HG03432 (cell line): ENCODE measurements at regions not wholly inside any gene's neighbourhood (a gene's known extent, or its start where the extent isn't known, plus 50 kb on each side); places are given as distances from the start of the nearest gene placed in this dataset.

Experiments
- ATAC-seq: cut with Tn5 transposase; IDR thresholded peaks from one replicate; pipeline ENCODE4 v1.9.1; 2021; ENCODE audit warnings: mild to moderate bottlenecking, moderate library complexity; ENCODE audit not compliant: unreplicated experiment

GRCh38 chr9:126235336-126236243 lies 91.0 kb upstream of the MVB12B start:
- no peak for ATAC-seq

GRCh38 chr9:126236273-126236672 lies 90.4 kb upstream of the MVB12B start:
- ATAC-seq = no peak

- no peak for ATAC-seq
Measured at GRCh38 chr9:126238415-126238814, 88.2 kb upstream of the MVB12B start.

- ATAC-seq = no peak
Measured at GRCh38 chr9:126239515-126239914, 87.1 kb upstream of the MVB12B start.

GRCh38 chr9:126240835-126241234 lies 85.8 kb upstream of the MVB12B start:
- no peak for ATAC-seq

- ATAC-seq = no peak
Measured at GRCh38 chr9:126248680-126249079, 77.9 kb upstream of the MVB12B start.

- no peak for ATAC-seq
Measured at GRCh38 chr9:126261584-126262356, 64.9 kb upstream of the MVB12B start.

- ATAC-seq = no peak
Measured at GRCh38 chr9:126262738-126263137, 63.9 kb upstream of the MVB12B start.

- ATAC-seq = no peak
Measured at GRCh38 chr9:126270556-126270955, 56.1 kb upstream of the MVB12B start.

GRCh38 chr9:126275386-126276001 lies 51.1 kb upstream of the MVB12B start:
- no peak for ATAC-seq

GRCh38 chr9:126276056-126276728 lies 50.4 kb upstream of the MVB12B start:
- ATAC-seq = no peak
